ENCODE measurements at regions not wholly inside any gene's neighbourhood (a gene's known extent, or its start where the extent isn't known, plus 50 kb on each side); places are given as distances from the start of the nearest gene placed in this dataset.

DNA sequence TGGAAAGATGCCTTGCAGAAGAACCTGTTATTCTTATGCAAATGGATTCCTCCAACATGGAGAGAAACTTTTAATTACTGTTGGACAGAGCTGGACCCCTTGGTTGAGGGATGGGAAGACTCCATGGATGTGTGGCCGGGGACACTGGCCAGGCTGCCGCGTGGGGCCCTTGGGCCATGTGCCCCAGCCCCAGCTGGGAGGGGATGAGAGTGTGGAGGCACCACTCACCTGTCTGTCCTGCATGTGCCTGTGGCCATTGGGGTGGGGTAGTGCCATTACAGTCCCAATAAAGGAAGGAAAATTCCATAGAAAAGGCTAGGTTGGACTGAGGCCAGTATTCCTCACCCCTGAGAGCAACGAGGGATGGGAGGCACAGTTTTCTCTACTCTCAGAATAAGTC lies 564.5 kb upstream of the PTBP2 start:
- Mint-ChIP-seq H3K27me3 (ENCODE audit: insufficient read depth) (no peaks in the 10 kb centered on the region; the same call in 1 of the 2 replicates), H3K27ac (no peak overlapping the region), H3K4me3 (no peak overlapping the region), H3K36me3 (ENCODE audit: low read depth) (peaks cover 5% of the 10 kb centered on the region; the same call in 1 of the 2 replicates), H3K9me3 (peaks cover 41% of the 10 kb centered on the region), H3K4me1 (ENCODE audit: low read depth) (no peaks in the 10 kb centered on the region)
- TF ChIP-seq, protein P1, sequence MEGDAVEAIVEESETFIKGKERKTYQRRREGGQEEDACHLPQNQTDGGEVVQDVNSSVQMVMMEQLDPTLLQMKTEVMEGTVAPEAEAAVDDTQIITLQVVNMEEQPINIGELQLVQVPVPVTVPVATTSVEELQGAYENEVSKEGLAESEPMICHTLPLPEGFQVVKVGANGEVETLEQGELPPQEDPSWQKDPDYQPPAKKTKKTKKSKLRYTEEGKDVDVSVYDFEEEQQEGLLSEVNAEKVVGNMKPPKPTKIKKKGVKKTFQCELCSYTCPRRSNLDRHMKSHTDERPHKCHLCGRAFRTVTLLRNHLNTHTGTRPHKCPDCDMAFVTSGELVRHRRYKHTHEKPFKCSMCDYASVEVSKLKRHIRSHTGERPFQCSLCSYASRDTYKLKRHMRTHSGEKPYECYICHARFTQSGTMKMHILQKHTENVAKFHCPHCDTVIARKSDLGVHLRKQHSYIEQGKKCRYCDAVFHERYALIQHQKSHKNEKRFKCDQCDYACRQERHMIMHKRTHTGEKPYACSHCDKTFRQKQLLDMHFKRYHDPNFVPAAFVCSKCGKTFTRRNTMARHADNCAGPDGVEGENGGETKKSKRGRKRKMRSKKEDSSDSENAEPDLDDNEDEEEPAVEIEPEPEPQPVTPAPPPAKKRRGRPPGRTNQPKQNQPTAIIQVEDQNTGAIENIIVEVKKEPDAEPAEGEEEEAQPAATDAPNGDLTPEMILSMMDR (IDR thresholded peaks at IDR 0.05), result no peak
- DNase-seq, result no peak

- Mint-ChIP-seq H3K4me3 (no peak overlapping the region), H3K4me1 (ENCODE audit: low read depth) (no peaks in the 10 kb centered on the region), H3K27me3 (ENCODE audit: insufficient read depth) (no peaks in the 10 kb centered on the region), H3K27ac (no peak overlapping the region), H3K36me3 (ENCODE audit: low read depth) (peaks cover 5% of the 10 kb centered on the region; the same call in 1 of the 2 replicates), H3K9me3 (peaks cover 38% of the 10 kb centered on the region)
- no peak for DNase-seq
- TF ChIP-seq, protein P1 (IDR thresholded peaks at IDR 0.05), result no peak
Measured at GRCh38 chr1:96159379-96159778, 562.2 kb upstream of the PTBP2 start.

DNA sequence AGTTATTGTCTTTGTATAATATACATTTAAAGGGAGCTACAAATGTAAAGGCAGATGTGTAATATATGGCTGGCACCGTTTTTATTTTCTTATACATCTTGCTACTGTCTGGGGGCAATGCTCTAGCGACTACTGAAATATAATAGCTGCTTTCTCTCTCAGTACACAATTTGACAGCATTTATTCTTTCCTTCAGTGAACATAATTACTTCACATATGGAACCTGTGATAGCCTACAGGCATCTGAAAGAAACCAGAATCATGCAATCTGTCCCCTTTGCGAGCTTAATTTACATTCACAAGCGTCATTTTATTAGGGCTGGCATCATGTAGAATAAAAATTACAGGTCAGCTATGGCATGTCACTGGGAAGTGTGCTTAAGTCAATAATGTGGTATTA lies 557.5 kb upstream of the PTBP2 start:
- Mint-ChIP-seq H3K27me3 (ENCODE audit: insufficient read depth) (no peaks in the 10 kb centered on the region), H3K4me1 (ENCODE audit: low read depth) (no peaks in the 10 kb centered on the region), H3K9me3 (peaks cover 33% of the 10 kb centered on the region), H3K36me3 (ENCODE audit: low read depth) (no peaks in the 10 kb centered on the region; the same call in 1 of the 2 replicates), H3K27ac (no peak overlapping the region), H3K4me3 (no peak overlapping the region)
- no peak for DNase-seq
- TF ChIP-seq, protein P1 (IDR thresholded peaks at IDR 0.05), result no peak

DNA sequence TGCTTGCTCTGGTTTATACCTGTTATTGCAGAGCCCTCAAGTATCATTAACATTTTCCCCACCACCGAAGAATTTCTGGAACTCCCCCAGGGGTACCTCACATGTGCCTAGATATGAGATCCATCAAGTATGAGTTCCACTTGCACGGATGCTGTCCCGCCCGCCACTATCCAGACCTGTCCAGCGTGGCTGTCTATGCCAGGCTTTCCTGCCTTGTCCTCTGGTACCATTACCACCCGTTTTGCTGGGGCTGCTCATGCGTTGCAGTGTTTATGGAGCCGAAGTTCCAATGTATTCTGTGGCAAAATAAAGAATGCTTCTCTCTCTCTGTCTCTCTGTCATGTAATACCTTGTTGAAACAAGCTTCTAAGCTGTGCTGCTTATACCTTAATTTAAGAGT lies 543.5 kb upstream of the PTBP2 start:
- H3K27me3 Mint-ChIP-seq (ENCODE audit: insufficient read depth), result no peaks in the 10 kb centered on the region; the same call in 1 of the 2 replicates
- no peak overlapping the region for H3K4me3 Mint-ChIP-seq
- H3K36me3 Mint-ChIP-seq (ENCODE audit: low read depth), result no peaks in the 10 kb centered on the region
- no peaks in the 10 kb centered on the region for H3K4me1 Mint-ChIP-seq (ENCODE audit: low read depth)
- TF ChIP-seq, protein P1 (IDR thresholded peaks at IDR 0.05), result no peak
- peaks cover 19% of the 10 kb centered on the region for H3K9me3 Mint-ChIP-seq
- DNase-seq, result no peak
- no peak overlapping the region for H3K27ac Mint-ChIP-seq

GRCh38 chr1:96183485-96183884 lies 538.1 kb upstream of the PTBP2 start:
- TF ChIP-seq, protein P1 (IDR thresholded peaks at IDR 0.05), result no peak

GRCh38 chr1:96183928-96184327 lies 537.7 kb upstream of the PTBP2 start:
- Mint-ChIP-seq H3K4me3 (no peak overlapping the region), H3K4me1 (ENCODE audit: low read depth) (no peaks in the 10 kb centered on the region), H3K27me3 (ENCODE audit: insufficient read depth) (no peaks in the 10 kb centered on the region; the same call in 1 of the 2 replicates), H3K36me3 (ENCODE audit: low read depth) (no peaks in the 10 kb centered on the region), H3K27ac (no peak overlapping the region), H3K9me3 (peaks cover 20% of the 10 kb centered on the region; the same call in 1 of the 2 replicates)
- no peak for DNase-seq
- TF ChIP-seq, protein P1 (IDR thresholded peaks at IDR 0.05), result no peak

More at GRCh38 chr1:96183485-96183884, 538.1 kb upstream of the PTBP2 start:
- H3K4me3 Mint-ChIP-seq, result no peak overlapping the region
- H3K9me3 Mint-ChIP-seq, result peaks cover 21% of the 10 kb centered on the region
- no peaks in the 10 kb centered on the region for H3K36me3 Mint-ChIP-seq (ENCODE audit: low read depth)
- H3K27ac Mint-ChIP-seq, result no peak overlapping the region
- DNase-seq, result no peak
- H3K27me3 Mint-ChIP-seq (ENCODE audit: insufficient read depth), result no peaks in the 10 kb centered on the region; the same call in 1 of the 2 replicates
- H3K4me1 Mint-ChIP-seq (ENCODE audit: low read depth), result no peaks in the 10 kb centered on the region
